ENCODE measurements at regions not wholly inside any gene's neighbourhood (a gene's known extent, or its start where the extent isn't known, plus 50 kb on each side); places are given as distances from the start of the nearest gene placed in this dataset.

DNA sequence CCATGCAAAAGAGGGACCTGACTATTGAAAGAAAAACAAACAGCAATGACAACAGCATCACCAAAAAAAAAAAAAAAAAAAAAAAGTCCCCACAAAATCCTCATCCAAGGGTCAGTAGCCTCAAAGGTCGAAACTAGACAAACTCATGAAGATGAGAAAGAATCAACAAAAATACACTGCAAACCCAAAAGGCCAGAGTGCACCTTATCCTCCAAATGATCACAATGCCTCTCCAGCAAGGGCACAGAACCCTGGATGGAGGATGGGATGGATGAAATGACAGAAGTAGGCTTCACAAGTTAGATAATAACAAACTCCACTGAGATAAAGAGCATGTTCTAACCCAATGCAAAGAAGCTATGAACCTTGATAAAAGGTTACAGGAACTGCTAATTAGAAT, 250.4 kb upstream of the GRAMD2B start:
- ATAC-seq: no peak
- no peak for TF ChIP-seq SIN3A (IDR thresholded peaks at IDR 0.05; ENCODE audit: borderline replicate concordance, insufficient read depth, low read depth, low read length)
- TF ChIP-seq, protein P1, sequence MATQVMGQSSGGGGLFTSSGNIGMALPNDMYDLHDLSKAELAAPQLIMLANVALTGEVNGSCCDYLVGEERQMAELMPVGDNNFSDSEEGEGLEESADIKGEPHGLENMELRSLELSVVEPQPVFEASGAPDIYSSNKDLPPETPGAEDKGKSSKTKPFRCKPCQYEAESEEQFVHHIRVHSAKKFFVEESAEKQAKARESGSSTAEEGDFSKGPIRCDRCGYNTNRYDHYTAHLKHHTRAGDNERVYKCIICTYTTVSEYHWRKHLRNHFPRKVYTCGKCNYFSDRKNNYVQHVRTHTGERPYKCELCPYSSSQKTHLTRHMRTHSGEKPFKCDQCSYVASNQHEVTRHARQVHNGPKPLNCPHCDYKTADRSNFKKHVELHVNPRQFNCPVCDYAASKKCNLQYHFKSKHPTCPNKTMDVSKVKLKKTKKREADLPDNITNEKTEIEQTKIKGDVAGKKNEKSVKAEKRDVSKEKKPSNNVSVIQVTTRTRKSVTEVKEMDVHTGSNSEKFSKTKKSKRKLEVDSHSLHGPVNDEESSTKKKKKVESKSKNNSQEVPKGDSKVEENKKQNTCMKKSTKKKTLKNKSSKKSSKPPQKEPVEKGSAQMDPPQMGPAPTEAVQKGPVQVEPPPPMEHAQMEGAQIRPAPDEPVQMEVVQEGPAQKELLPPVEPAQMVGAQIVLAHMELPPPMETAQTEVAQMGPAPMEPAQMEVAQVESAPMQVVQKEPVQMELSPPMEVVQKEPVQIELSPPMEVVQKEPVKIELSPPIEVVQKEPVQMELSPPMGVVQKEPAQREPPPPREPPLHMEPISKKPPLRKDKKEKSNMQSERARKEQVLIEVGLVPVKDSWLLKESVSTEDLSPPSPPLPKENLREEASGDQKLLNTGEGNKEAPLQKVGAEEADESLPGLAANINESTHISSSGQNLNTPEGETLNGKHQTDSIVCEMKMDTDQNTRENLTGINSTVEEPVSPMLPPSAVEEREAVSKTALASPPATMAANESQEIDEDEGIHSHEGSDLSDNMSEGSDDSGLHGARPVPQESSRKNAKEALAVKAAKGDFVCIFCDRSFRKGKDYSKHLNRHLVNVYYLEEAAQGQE (IDR thresholded peaks at IDR 0.05; ENCODE audit: insufficient read depth in 1 of 2, low read depth in 2 of 2, low read length in 1 of 2): no peak
- TF ChIP-seq, protein P2, sequence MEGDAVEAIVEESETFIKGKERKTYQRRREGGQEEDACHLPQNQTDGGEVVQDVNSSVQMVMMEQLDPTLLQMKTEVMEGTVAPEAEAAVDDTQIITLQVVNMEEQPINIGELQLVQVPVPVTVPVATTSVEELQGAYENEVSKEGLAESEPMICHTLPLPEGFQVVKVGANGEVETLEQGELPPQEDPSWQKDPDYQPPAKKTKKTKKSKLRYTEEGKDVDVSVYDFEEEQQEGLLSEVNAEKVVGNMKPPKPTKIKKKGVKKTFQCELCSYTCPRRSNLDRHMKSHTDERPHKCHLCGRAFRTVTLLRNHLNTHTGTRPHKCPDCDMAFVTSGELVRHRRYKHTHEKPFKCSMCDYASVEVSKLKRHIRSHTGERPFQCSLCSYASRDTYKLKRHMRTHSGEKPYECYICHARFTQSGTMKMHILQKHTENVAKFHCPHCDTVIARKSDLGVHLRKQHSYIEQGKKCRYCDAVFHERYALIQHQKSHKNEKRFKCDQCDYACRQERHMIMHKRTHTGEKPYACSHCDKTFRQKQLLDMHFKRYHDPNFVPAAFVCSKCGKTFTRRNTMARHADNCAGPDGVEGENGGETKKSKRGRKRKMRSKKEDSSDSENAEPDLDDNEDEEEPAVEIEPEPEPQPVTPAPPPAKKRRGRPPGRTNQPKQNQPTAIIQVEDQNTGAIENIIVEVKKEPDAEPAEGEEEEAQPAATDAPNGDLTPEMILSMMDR (IDR thresholded peaks at IDR 0.05): no peak
- no peak for TF ChIP-seq TCF7L2 (IDR thresholded peaks at IDR 0.05; ENCODE audit: low read depth, low read length)
- no peak for TF ChIP-seq POLR2AphosphoS5 (IDR thresholded peaks at IDR 0.05; ENCODE audit: low read depth, low read length)
- in situ Hi-C loops (cut with HindIII; ENCODE audit: low pct_unique_long_range_greater_than_20kb, low sequenced_read_pairs): no loop called here
- intact Hi-C loops (cut with micrococcal nuclease; ENCODE audit: unreplicated experiment): no loop called here
- H3K4me1 ChIP-seq (ENCODE audit: control insufficient read depth, insufficient read depth, low read length): no peaks in the 10 kb centered on the region
- no TSS peak for BruUV-seq (replicated peaks)
- ChIA-PET CTCF (no interaction called here), POLR2A (no interaction called here)
- H3K4me3 ChIP-seq (ENCODE audit: low read depth in 2 of 2, low read length in 2 of 2): no peak overlapping the region
- H3K27me3 ChIP-seq (ENCODE audit: control insufficient read depth, insufficient read depth, low read length): no peaks in the 10 kb centered on the region
- no peaks in the 10 kb centered on the region for H3K36me3 ChIP-seq (ENCODE audit: control insufficient read depth, insufficient read depth, low read length)
- H3K9me3 ChIP-seq (ENCODE audit: control insufficient read depth, insufficient read depth, low read depth, low read length): no peaks in the 10 kb centered on the region
- no peak for DNase-seq (ENCODE audit: low read depth, low spot score)
- no peak overlapping the region for H3K27ac ChIP-seq (ENCODE audit: low read length)

- in situ Hi-C loops (cut with HindIII; ENCODE audit: low pct_unique_long_range_greater_than_20kb, low sequenced_read_pairs) (no loop called here), intact Hi-C loops (cut with micrococcal nuclease; ENCODE audit: unreplicated experiment) (no loop called here)
- POLR2A ChIA-PET: no interaction called here
These were observed 244.7 kb upstream of the GRAMD2B start for GRCh38 chr5:126178521-126178920.

More at GRCh38 chr5:126178521-126178920, 244.7 kb upstream of the GRAMD2B start:
- no peak overlapping the region for H3K4me3 ChIP-seq (ENCODE audit: low read depth in 2 of 2, low read length in 2 of 2)
- TF ChIP-seq SIN3A (IDR thresholded peaks at IDR 0.05; ENCODE audit: borderline replicate concordance, insufficient read depth, low read depth, low read length) (no peak), POLR2AphosphoS5 (IDR thresholded peaks at IDR 0.05; ENCODE audit: low read depth, low read length) (no peak), TCF7L2 (IDR thresholded peaks at IDR 0.05; ENCODE audit: low read depth, low read length) (no peak)
- TF ChIP-seq, protein P2 (IDR thresholded peaks at IDR 0.05): no peak
- TF ChIP-seq, protein P1 (IDR thresholded peaks at IDR 0.05; ENCODE audit: insufficient read depth in 1 of 2, low read depth in 2 of 2, low read length in 1 of 2): no peak
- CTCF ChIA-PET: no interaction called here
- DNase-seq (ENCODE audit: low read depth, low spot score) (no peak), ATAC-seq (no peak)
- H3K36me3 ChIP-seq (ENCODE audit: control insufficient read depth, insufficient read depth, low read length): no peaks in the 10 kb centered on the region
- no peaks in the 10 kb centered on the region for H3K4me1 ChIP-seq (ENCODE audit: control insufficient read depth, insufficient read depth, low read length)
- no peak overlapping the region for H3K27ac ChIP-seq (ENCODE audit: low read length)
- no peaks in the 10 kb centered on the region for H3K9me3 ChIP-seq (ENCODE audit: control insufficient read depth, insufficient read depth, low read depth, low read length)
- no peaks in the 10 kb centered on the region for H3K27me3 ChIP-seq (ENCODE audit: control insufficient read depth, insufficient read depth, low read length)
- BruUV-seq (replicated peaks): no TSS peak
